H9 (cell line): ENCODE measurements at regions not wholly inside any gene's neighbourhood (a gene's known extent, or its start where the extent isn't known, plus 50 kb on each side); places are given as distances from the start of the nearest gene placed in this dataset.
A peak's percentile ranks its signal among the peaks of the same experiment; 100 is the strongest.

Source experiments
- DNase-seq: peaks from one replicate; pipeline ENCODE4 v3.0.0-alpha.2; 2017
- H2AFZ ChIP-seq: one replicate; pipeline ENCODE4 v1.6.1; 2013; ENCODE audit warnings: mild to moderate bottlenecking, low read length, control low read depth, moderate library complexity
- H2AK5ac ChIP-seq: 2 replicates; pipeline ENCODE4 v1.6.1; 2013; ENCODE audit warnings: low read length, control low read depth, mixed read lengths; ENCODE audit not compliant: insufficient read length
- H2BK120ac ChIP-seq: one replicate; pipeline ENCODE4 v1.6.1; 2013; ENCODE audit warnings: low read depth, mild to moderate bottlenecking, low read length, control low read depth, inconsistent platforms; ENCODE audit not compliant: poor library complexity, severe bottlenecking
- H2BK12ac ChIP-seq: 2 replicates; pipeline ENCODE4 v1.6.1; 2013; ENCODE audit warnings: low read length, control low read depth, mixed read lengths, low read depth; ENCODE audit not compliant: insufficient read length
- H2BK15ac ChIP-seq: 2 replicates; pipeline ENCODE4 v1.6.1; 2013; ENCODE audit warnings: low read depth, low read length, control low read depth
- H2BK20ac ChIP-seq: one replicate; pipeline ENCODE4 v1.6.1; 2013; ENCODE audit warnings: low read depth, mild to moderate bottlenecking, low read length, control low read depth, inconsistent platforms; ENCODE audit not compliant: poor library complexity, severe bottlenecking
- H2BK5ac ChIP-seq: 2 replicates; pipeline ENCODE4 v1.6.1; 2013; ENCODE audit warnings: low read length, control low read depth, mixed read lengths; ENCODE audit not compliant: insufficient read length
- H3K14ac ChIP-seq: 2 replicates; pipeline ENCODE4 v1.6.1; 2013; ENCODE audit warnings: low read length, control low read depth; ENCODE audit not compliant: insufficient read depth
- H3K18ac ChIP-seq: 2 replicates; pipeline ENCODE4 v1.6.1; 2013; ENCODE audit warnings: low read depth, mild to moderate bottlenecking, mixed read lengths, low read length, control low read depth; ENCODE audit not compliant: insufficient read length
- H3K23ac ChIP-seq: 2 replicates; pipeline ENCODE4 v1.6.1; 2013; ENCODE audit warnings: low read length, control low read depth, mixed read lengths, low read depth; ENCODE audit not compliant: insufficient read length
- H3K23me2 ChIP-seq: 2 replicates; pipeline ENCODE4 v1.6.1; 2013; ENCODE audit warnings: low read depth, mild to moderate bottlenecking, mixed read lengths, low read length, control low read depth; ENCODE audit not compliant: insufficient read length, poor library complexity, severe bottlenecking
- H3K27ac ChIP-seq: 2 replicates; pipeline ENCODE4 v1.5.1; 2013; ENCODE audit warnings: low read length, control low read depth, mixed read lengths, low read depth; ENCODE audit not compliant: insufficient read length
- H3K27me3 ChIP-seq: 2 replicates; pipeline ENCODE4 v1.6.1; 2013; ENCODE audit warnings: low read length, control low read depth, inconsistent platforms; ENCODE audit not compliant: insufficient read depth
- H3K4ac ChIP-seq: 2 replicates; pipeline ENCODE4 v1.6.1; 2013; ENCODE audit warnings: low read depth, mild to moderate bottlenecking, control low read depth, inconsistent platforms, low read length, moderate library complexity
- H3K4me1 ChIP-seq: 2 replicates; pipeline ENCODE4 v1.6.1; 2013; ENCODE audit warnings: low read length, control low read depth, inconsistent platforms; ENCODE audit not compliant: insufficient read depth
- H3K4me2 ChIP-seq: 2 replicates; pipeline ENCODE4 v1.6.1; 2013; ENCODE audit warnings: low read length, control low read depth, mixed read lengths; ENCODE audit not compliant: insufficient read length, insufficient read depth
- H3K56ac ChIP-seq: 2 replicates; pipeline ENCODE4 v1.6.1; 2013; ENCODE audit warnings: low read depth, mild to moderate bottlenecking, mixed read lengths, low read length, control low read depth; ENCODE audit not compliant: insufficient read length
- H3K79me1 ChIP-seq: 2 replicates; pipeline ENCODE4 v1.6.1; 2013; ENCODE audit warnings: low read depth, mild to moderate bottlenecking, moderate library complexity, low read length, control low read depth, inconsistent platforms; ENCODE audit not compliant: insufficient read depth, poor library complexity, severe bottlenecking
- H3K79me2 ChIP-seq: 2 replicates; pipeline ENCODE4 v1.6.1; 2013; ENCODE audit warnings: low read length, control low read depth, inconsistent platforms; ENCODE audit not compliant: insufficient read depth
- H3K9ac ChIP-seq: 2 replicates; pipeline ENCODE4 v1.6.1; 2013; ENCODE audit warnings: low read length, control low read depth, mixed read lengths; ENCODE audit not compliant: insufficient read length; ENCODE audit errors: extremely low read depth
- H3K9me3 ChIP-seq: one replicate; pipeline ENCODE4 v1.6.1; 2013; ENCODE audit warnings: low read depth, low read length, inconsistent platforms; ENCODE audit not compliant: control insufficient read depth
- H3T11ph ChIP-seq: one replicate; pipeline ENCODE4 v1.6.1; 2013; ENCODE audit warnings: mild to moderate bottlenecking, low read length, control low read depth, inconsistent platforms
- H4K20me1 ChIP-seq: one replicate; pipeline ENCODE4 v1.6.1; 2013; ENCODE audit not compliant: control insufficient read depth, insufficient read length, insufficient read depth
- H4K5ac ChIP-seq: 2 replicates; pipeline ENCODE4 v1.6.1; 2013; ENCODE audit warnings: low read depth, mild to moderate bottlenecking, mixed read lengths, low read length, control low read depth; ENCODE audit not compliant: insufficient read length
- H4K8ac ChIP-seq: replicated peaks from 2 replicates; pipeline ENCODE4 v1.6.1; 2013; ENCODE audit warnings: low read length, control low read depth, mixed read lengths, low read depth; ENCODE audit not compliant: insufficient read length
- H4K91ac ChIP-seq: 2 replicates; pipeline ENCODE4 v1.6.1; 2013; ENCODE audit warnings: low read depth, mild to moderate bottlenecking, moderate library complexity, mixed read lengths, low read length, control low read depth; ENCODE audit not compliant: insufficient read length
- H3K27ac Mint-ChIP-seq, 3 experiments: 2 replicates in 2 of 3; 3 replicates in 1 of 3; pipeline ENCODE4 v1.8.0; 2020 to 2021; ENCODE audit warnings: mixed read lengths in 3 of 3, mild to moderate bottlenecking in 1 of 3, moderate library complexity in 1 of 3
- H3K27me3 Mint-ChIP-seq: 2 replicates; pipeline ENCODE4 v1.8.0; 2021; ENCODE audit warnings: low read depth, mild to moderate bottlenecking, moderate library complexity, mixed read lengths
- H3K36me3 Mint-ChIP-seq, 3 experiments: 2 replicates in 2 of 3; 3 replicates in 1 of 3; pipeline ENCODE4 v1.8.0; 2020 to 2021; ENCODE audit warnings: low read depth in 3 of 3, mixed read lengths in 3 of 3; ENCODE audit not compliant: insufficient read depth in 1 of 3
- H3K4me1 Mint-ChIP-seq, 2 experiments: 2 replicates each; pipeline ENCODE4 v1.8.0; 2020; ENCODE audit warnings: mixed read lengths in 2 of 2
- H3K4me3 Mint-ChIP-seq, 2 experiments: 2 replicates in 1 of 2; 3 replicates in 1 of 2; pipeline ENCODE4 v1.8.0; 2020 to 2021; ENCODE audit warnings: mild to moderate bottlenecking in 2 of 2, mixed read lengths in 2 of 2, moderate library complexity in 1 of 2
- H3K9me3 Mint-ChIP-seq, 2 experiments: 2 replicates in 1 of 2; 3 replicates in 1 of 2; pipeline ENCODE4 v1.8.0; 2020; ENCODE audit warnings: mild to moderate bottlenecking in 2 of 2, mixed read lengths in 2 of 2, moderate library complexity in 1 of 2
- CTCF ChIP-seq: fragments of 200-600 bp; sonication (generic); conservative IDR thresholded peaks from 3 replicates; pipeline ENCODE4 v1.8.0; 2021; ENCODE audit warnings: antibody characterized with exemption, mild to moderate bottlenecking
- WGBS: extraction: QIAGEN DNeasy Blood & Tissue Kit; methylation state at CpG from one replicate; pipeline ENCODE4 v1.1.7; 2013; ENCODE audit warnings: missing lambda C conversion rate, low lambda C conversion rate, mixed read lengths; ENCODE audit not compliant: insufficient read length; ENCODE audit errors: extremely low coverage; 5-methylcytosine and 5-hydroxymethylcytosine counted together

GRCh38 chr13:73417012-73417615, 358.3 kb downstream of the KLF5 start:
- Histone ChIP-seq H3K4me1 (no peaks in the 10 kb centered on the region), H3T11ph (no peak overlapping the region), H2AFZ (no peak overlapping the region), H3K4ac (no peak overlapping the region), H3K9me3 (no peaks in the 10 kb centered on the region), H3K9ac (no peak overlapping the region), H3K18ac (no peak overlapping the region), H4K8ac (no peak overlapping the region), H4K5ac (no peak overlapping the region), H2BK15ac (no peak overlapping the region), H2BK120ac (no peak overlapping the region), H4K91ac (no peak overlapping the region), H4K20me1 (no peaks in the 10 kb centered on the region), H3K27me3 (no peaks in the 10 kb centered on the region), H3K79me1 (no peaks in the 10 kb centered on the region), H2BK5ac (no peak overlapping the region), H2BK12ac (no peak overlapping the region), H2BK20ac (no peak overlapping the region), H3K56ac (no peak overlapping the region), H3K23ac (no peak overlapping the region), H3K14ac (no peak overlapping the region), H2AK5ac (no peak overlapping the region), H3K79me2 (no peaks in the 10 kb centered on the region), H3K27ac (no peak overlapping the region), H3K4me2 (no peak overlapping the region), H3K23me2 (no peaks in the 10 kb centered on the region)
- no peaks in the 10 kb centered on the region for H3K4me1 Mint-ChIP-seq
- H3K9me3 Mint-ChIP-seq, result no peaks in the 10 kb centered on the region
- no peak for DNase-seq
- peak; percentile 62 for TF ChIP-seq CTCF
- H3K27me3 Mint-ChIP-seq, result no peaks in the 10 kb centered on the region
- no CpG with 5 or more reads among the region's 13 CpGs for WGBS
- H3K27ac Mint-ChIP-seq, result no peak overlapping the region
- H3K36me3 Mint-ChIP-seq, result no peaks in the 10 kb centered on the region
- H3K4me3 Mint-ChIP-seq, result no peak overlapping the region
